Right ventricle myocardium inferior (tissue), 1 donor: ENCODE measurements at regions not wholly inside any gene's neighbourhood (a gene's known extent, or its start where the extent isn't known, plus 50 kb on each side); places are given as distances from the start of the nearest gene placed in this dataset.
A peak's percentile ranks its signal among the peaks of the same experiment; 100 is the strongest.

Source experiments
- ATAC-seq: fragments of 200-7000 bp; cut with Tn5 transposase; one replicate; pipeline ENCODE4 v1.9.1; 2020; ENCODE audit warnings: mild to moderate bottlenecking, moderate library complexity
- DNase-seq: peaks from one replicate; pipeline ENCODE4 v3.0.0; 2021; ENCODE audit errors: missing footprints
- intact Hi-C: fragments of 100-400 bp; cut with DNase I; formaldehyde crosslinking; loops from one replicate; pipeline ENCODE4 v1.11.0; 2022
- donor health status: DM: no; HTN: yes; CAD: no; lungs with severe emphysema.

DNA sequence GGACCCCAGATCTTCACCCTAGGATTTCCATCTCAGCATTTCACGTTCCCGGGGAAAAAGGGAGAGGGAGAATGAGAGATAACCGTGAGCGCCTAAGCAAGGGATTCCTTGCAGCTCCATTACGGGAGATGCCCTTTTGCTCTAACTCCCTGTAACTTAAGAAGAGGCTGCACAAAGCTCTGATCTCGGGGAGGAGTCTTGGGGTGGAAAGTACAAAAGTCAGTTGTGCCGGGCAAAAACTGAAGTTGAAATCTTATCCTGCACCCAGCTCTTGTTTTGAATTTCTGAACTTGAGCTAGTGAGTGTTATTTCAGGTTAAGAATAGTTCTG, 256.4 kb upstream of the SOX21 start:
- DNase-seq (no peak), ATAC-seq (no peak)
- intact Hi-C loops = no loop called here

DNA sequence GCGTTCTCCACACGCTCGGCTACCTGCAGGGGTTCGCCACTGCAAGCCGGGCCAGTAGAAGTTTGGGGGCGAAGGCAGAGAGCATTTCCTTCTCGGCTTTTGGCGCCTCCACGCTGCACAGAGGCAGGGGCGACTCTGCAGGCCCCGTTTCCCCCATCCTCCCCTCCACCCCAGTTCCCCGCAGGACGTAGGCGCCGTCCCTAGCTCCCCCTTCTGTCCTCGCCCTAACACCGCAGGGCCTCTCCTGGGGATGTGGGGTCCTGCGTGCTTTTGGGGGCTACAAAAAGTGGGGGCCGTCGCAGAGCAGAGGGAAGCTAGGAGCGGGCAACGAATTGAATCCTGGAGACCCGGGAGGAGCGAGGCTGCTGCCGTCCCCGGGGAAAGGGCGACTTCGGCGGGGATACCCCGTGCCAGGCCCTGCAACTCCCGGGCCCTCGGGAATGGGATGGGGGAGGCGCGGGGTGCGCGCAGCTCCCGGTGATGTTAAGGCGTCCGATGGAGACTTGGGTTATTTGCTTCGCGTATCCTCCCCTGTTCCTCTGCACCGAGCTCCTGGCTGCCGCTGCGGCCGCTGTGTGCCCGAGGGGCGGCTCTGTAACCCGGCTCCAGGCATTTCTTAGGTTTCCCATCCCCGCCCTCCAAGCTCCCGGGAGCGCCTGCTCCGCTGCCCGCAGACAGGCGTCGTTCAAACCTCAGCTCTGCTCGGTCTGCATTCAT, 255.9 kb upstream of the SOX21 start:
- DNase-seq = no peak
- no peak for ATAC-seq

DNA sequence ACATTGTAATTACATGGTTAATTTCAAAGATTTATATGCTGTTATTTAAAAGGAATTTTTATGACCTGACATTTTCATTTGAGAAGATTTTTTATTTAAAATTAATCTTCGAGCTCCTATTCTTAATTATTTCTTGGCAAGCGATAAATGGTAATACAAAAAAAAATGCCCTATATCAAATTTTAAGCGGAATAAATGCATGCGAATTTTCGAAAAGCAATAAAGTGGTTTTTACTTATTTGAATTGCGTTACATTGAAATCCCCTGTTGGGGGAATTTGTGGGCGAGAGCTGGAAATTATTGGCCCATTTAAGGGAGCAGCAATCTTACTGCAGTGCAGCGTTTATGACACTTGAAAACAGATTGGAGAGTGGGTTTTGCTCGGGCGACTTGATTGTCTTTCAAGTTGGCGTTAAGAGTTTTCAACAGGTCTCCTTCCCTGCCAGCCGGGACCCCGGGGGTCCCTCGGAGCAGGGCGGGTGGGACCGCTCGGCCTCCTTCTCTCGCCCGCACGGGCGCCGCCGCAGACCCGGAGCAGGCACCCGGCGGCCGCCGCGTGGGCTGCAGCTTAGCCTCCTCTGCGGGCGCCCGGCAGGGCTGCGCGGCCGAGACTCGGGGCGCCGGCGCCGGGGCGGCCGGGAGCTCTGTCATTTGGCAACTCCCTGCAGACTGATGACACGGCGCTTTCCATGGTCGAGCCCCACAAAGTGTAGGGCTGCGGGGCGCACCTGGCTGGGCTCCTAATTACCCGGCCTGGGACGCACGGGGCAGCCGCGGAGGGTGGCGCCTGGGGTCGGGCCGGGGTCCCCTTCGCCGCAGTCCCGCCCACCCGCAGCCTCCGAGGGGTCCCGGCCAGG, 255.1 kb upstream of the SOX21 start:
- DNase-seq (no peak), ATAC-seq (peak; percentile 37)
- intact Hi-C loops = no loop called here

More for the DNA sequence above, 255.9 kb upstream of the SOX21 start:
- intact Hi-C loops = no loop called here

DNA sequence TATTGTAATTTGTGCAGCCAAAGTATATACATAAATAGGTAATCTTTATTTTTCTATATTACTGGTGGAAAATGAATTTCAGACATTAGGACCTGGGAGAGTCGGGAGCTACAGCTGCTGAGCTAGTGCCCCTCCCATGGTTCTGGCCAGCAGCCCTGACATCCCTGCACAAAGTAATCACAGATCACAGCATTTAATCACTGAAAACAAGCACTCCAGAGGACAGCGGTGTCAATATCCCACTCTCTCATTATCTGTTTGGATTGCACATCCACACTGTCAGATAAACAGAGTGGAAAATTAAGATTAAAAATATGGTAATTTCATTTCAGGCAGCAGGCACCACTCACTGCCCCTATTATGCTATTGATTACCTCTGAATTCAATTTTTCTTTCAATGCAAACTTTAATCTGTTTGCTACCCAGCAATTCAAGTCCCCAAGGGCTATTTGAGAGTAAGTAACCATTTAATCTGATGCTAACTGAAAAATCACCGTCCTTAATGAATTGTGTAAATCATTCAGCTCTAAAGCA, 254.1 kb upstream of the SOX21 start:
- intact Hi-C loops = no loop called here
- ATAC-seq = no peak
- DNase-seq = no peak

DNA sequence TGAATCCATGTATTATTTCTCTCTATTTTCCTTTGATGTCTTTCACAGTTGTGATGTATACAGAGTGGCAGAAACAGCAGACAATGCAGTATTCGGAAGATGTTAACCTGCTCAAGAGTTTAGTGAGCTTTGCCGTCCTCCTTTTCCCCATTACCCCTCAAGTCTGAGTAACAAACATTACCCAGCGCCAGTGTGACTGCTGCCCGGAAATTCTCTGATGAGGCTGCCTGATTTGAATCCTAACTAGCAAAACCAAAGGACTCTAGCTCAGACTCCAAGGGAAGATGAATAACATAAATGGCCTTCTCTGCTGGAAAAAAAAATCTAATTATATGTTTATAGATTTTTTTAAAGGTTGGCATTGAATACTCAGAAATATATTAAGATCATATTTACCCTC, 247.3 kb upstream of the SOX21 start:
- no peak for ATAC-seq
- DNase-seq = no peak
- intact Hi-C loops = no loop called here

DNA sequence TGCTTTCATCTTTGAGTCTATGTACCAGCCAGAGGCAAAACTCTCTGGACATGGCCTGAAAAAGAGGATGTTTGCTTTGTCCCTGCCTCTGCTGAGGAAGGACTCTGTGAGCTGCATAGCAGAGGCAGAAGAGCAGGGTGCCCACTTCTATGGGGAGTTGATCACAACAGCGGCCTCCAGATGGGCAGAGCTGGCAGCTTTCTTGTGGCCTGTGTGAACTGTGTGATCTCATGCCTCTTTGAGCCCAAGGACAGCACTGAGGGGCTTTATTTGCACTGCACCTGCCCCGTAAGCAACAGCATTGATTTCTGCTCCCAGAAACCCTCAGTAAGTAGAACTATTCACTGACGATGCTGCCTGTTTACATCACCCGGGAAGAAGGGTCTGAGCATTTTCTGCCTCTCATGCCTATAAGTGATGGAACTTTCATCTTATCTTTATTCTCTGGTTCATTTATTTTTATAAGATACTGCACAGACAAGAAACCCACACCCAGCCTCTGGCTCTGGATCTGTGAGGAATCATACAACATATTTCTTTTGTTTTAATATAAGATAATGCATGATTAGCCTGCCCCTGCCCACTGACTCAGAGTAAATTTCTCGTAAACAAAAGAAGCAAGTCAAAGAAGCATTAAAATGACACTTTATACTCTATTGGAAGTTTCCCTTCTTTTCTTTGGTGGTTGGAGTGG, 244.2 kb upstream of the SOX21 start:
- intact Hi-C loops = no loop called here
- ATAC-seq = no peak
- no peak for DNase-seq

DNA sequence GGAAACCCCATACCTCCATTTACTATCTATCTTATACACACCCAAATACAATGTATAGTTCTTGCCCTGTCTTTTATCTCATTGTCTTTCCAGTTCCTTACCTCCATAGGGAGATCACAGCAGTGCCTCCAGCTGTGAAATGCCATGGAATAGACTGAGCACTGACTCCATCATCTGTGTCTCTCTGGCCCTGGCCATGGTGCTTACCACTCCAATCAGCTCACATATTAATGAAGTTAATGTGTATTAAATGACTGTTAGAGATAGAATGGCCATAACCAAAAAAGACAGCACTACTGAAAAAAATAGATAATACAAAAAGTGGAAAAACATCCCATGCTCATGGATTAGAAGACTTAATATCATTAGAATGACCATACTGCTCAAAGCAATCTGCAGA, 240.4 kb upstream of the SOX21 start:
- no peak for DNase-seq
- ATAC-seq = no peak
- intact Hi-C loops = no loop called here

DNA sequence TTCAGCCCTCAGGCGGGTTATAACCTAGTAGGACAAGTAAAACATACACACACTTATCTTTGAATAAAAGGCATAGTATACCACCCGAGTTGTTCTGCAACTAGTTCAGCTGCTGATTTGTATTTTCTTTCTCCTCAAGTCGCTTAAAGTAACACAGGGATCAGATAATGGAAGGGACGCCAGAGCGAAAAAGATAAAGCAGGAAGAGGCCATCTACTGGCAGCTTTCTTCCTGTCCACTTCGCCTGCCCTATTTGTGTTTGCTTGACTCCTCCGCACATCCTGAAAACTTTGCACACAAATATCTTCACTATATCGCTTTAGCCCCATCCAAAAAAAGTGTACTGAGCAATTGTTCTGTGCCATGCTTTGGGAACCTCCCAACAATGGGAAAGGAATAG, 238.0 kb upstream of the SOX21 start:
- ATAC-seq (no peak), DNase-seq (no peak)
- intact Hi-C loops = no loop called here

DNA sequence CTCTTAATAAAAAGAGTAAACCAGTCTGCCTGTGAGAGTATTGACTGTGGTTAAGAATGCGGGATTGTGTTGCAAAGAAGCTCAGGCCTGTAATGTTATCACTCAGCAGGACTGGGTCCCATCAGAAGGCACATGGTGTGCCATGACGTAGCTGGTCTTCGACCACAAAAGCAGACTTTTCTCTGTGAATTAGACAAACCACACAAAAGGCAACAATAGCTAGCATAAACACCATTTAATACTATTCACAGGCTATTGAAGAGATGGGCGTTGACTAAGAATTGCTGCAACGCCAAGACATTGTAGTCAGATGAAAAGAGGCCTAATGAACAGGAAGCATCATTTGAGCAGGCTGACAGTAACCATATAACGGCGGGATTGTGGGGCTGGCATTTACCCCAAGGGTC, 235.6 kb upstream of the SOX21 start:
- ATAC-seq (no peak), DNase-seq (no peak)
- intact Hi-C loops = no loop called here

DNA sequence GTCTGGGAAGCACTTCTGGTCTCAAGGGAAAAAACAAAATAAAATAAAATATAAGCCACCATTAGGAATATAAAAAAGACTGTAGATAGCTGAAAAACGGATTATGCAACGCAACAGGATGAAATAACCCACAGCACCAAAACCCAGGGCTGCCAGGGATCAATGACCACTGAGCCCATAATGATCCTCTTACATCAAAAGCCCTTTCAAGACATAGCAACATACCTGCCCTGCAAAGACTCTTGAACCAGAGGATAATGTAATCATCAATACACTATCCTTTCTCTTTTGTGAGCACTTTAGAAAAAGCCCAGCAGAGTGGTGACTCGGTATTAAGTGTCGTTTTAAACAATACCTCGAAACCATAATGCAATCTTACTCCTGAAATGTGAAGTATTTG, 235.0 kb upstream of the SOX21 start:
- DNase-seq = no peak
- ATAC-seq = no peak
- intact Hi-C loops = no loop called here

DNA sequence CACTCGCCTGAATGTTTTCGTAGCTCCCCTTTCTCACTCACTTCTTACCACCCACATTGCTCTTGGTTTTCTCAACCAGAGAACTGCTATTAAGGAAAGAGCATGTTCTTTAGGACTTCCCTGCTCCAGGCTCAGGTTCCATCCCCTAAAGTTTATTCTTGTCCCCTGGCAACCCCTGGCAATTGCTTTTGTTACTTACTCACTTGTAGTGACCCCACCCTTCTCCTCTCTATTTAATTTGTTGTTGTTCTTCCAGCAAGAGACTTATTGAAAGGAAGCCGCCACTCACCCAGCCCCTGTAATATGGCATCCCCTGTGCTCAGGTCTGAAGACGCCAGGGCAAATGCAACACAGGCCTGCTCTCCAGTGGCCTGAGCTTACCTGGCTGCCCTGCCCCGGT, 233.7 kb upstream of the SOX21 start:
- intact Hi-C loops = no loop called here
- ATAC-seq (no peak), DNase-seq (no peak)

DNA sequence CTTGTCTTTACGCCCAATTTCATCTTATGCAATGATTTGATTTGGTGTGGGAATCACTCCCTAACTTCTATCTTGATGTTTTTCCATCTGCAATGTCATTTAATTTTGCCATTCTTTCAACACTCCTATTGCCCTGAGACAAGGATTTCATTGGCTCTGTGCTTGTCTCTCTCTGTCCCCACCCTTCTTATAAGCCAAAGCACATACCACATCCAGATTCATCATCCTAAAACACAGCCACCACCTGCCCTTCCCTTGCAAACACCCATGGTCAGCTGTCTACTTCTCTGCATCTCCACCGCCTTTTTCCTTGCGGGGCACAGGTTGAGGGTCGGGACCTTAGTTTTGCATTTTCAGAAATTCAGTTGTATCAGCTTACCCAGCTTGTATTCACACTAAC, 225.8 kb upstream of the SOX21 start:
- ATAC-seq = no peak
- intact Hi-C loops = no loop called here

DNA sequence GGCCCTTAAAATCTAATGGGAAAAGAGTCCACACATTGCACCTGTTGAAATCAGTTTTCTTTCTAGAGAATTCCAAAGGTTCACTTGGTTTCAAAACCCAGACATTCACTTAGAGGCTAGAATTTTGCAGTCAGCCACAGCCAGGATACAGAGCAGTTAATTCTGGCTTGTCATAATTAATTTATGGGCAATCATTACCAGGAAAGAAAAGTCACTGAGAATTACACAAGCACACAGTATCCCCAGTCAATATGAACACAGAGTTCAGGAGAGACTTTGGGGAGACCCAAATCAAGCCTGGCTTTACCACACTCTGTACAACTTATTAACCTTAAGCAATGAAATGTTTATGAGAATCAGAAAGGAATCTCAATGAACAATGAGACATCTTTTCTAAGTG, 224.3 kb upstream of the SOX21 start:
- ATAC-seq (no peak), DNase-seq (no peak)
- intact Hi-C loops = no loop called here

More for the DNA sequence above, 225.8 kb upstream of the SOX21 start:
- no peak for DNase-seq

DNA sequence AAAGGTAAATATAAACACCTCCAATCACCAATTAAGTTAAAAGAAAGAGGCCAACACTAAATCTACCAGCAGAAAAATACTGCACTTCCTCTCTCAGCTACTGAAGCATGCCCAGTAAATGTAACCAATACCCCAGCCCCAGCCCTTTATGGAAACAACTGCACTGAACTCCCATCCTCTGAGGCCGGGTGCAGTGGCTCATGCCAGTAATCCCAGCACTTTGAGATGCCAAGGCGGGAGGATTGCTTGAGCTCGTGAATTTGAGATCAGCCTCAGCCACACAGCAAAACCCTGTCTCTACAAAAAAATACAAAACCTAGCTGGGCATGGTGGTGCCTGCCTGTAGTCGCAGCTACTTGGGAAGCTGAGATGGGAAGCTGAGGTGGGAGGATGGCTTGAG, 221.6 kb upstream of the SOX21 start:
- DNase-seq (no peak), ATAC-seq (no peak)
- intact Hi-C loops = no loop called here

DNA sequence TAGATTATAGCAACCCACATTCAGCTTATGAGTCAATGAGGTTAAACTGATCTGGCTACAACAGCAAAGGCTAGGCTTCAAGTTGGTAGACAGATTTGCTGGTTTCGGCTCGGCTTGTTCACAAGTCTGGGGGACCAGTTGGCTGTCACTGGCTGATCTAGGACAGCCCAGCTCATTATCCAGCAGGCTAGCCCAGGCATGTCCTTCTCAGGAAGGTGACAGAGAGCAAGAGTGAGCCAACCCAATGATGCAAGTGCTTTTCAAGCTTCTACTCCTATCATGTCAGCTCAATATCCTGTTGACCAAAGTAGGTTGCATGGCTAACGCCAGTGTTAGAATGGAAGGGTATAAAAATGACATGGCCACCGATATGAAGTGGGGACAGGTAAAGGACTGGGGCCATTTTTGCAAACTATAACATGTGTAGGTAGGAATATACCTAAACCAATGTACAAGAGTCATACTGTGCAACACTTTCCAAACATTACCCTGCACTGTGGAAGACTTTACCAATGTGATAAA, 220.9 kb upstream of the SOX21 start:
- DNase-seq (no peak), ATAC-seq (no peak)
- intact Hi-C loops = no loop called here

DNA sequence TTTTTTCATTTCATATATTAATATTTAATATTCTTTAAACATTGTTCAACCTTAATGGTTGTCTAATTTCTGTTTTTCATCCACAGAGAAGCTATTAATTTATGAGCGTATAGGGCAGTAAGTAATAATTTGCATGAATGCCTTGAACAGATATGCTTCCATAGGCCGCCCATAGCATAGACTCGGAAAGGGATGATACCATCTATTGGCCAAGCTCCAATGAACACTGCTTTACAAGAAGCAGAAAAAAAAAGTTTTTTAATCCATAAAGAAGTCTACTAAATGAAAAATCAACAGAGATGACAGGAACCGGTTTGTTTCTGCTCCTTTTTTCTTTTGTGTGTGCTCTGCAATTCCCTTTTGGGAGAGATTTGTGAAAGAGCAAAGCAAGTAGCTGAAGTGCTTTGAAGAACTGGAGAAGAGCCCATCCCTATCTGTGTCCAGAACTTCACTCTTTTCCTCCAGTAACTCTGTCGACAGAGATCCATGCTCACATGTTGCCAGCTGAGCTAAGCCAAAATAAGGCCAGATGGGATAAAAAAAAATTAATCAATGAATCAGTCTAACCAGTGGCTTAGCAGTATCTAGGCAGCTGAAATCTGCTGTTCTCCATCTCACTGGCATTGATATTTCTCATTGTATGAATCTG, 215.9 kb upstream of the SOX21 start:
- DNase-seq = no peak
- intact Hi-C loops = no loop called here

DNA sequence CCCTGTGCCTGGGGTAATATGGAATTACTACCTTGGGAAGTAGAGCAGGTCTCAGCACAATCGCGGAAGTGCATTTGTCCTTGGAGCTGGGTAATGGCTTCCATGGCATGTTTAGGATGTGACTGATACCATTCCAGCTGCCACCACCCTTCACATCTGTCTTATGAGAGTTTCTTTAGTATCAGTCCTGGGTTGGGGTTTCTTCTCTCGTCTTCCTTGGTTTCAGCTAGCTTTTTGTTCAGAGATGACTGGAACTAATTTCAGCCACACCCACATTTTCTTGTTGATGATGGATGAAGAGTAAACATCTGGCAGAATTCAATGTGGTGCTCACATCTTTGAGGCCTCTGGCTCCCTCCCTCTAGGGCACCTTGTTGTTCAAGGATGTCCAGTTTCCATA, 212.9 kb upstream of the SOX21 start:
- ATAC-seq = no peak
- DNase-seq = no peak

More for the DNA sequence above, 215.9 kb upstream of the SOX21 start:
- no peak for ATAC-seq

DNA sequence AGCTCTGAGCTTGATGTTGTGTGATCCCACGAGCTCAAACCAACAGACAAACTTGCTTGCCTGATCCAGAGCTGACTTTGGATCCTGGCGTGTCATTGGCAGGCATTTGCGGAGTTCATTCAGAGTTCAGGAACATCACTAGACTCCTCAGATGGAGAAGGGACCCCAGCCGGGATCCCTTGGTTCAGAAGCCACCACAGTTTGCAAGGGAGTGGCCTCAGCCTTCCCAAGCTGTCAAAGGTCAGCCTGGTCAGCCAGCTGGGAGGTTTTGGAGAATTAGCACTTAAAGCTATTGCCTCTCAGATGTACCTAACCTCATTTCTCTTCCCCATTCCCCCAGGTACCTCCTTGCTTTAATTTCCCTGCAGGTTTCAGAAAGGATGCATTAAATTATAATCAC, 208.8 kb upstream of the SOX21 start:
- DNase-seq (no peak), ATAC-seq (no peak)
- intact Hi-C loops = no loop called here

More for the DNA sequence above, 212.9 kb upstream of the SOX21 start:
- intact Hi-C loops = no loop called here

DNA sequence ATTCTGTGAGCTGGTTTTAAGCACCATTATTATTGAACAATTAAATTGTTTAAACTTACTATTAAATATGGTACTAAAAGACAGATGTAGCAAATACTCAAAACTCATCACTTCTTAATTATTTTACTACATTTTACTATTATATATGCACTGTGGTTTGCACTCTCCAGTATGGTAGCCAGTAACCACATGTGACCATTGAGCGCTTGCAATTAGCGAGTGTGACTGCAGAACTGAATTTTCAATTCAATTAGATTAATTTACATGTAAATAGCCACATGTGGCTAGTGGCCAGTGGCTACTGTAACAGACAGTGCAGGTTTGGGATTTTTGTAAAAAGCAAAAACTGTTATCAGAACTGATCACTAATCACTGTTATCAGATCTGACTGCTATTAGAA, 208.2 kb upstream of the SOX21 start:
- intact Hi-C loops = no loop called here
- ATAC-seq (no peak), DNase-seq (no peak)
